PC-3 (cell line): ENCODE measurements at regions not wholly inside any gene's neighbourhood (a gene's known extent, or its start where the extent isn't known, plus 50 kb on each side); places are given as distances from the start of the nearest gene placed in this dataset.

Experiments used
- ATAC-seq: fragments of 200-7000 bp; cut with Tn5 transposase; 2 replicates; pipeline ENCODE4 v1.9.1; 2020; ENCODE audit warnings: mild to moderate bottlenecking, moderate library complexity
- BruUV-seq: library from RNA; stranded (reverse); fragments of 400-500 nt; replicated peaks from 2 replicates; lab custom pipeline; 2021; lab: Mats Ljungman, UMichigan
- CTCF ChIA-PET: fragments of 300-600 bp; sonication (Branson Sonifier 250); formaldehyde crosslinking; loops from one replicate; lab custom pipeline; 2022; ENCODE audit warnings: antibody characterized with exemption; lab: Charles Lee
- POLR2A ChIA-PET: fragments of 300-600 bp; sonication (Branson Sonifier 250); formaldehyde crosslinking; loops from one replicate; lab custom pipeline; 2022; ENCODE audit warnings: antibody characterized with exemption; ENCODE audit not compliant: unreplicated experiment; lab: Charles Lee
- DNase-seq: peaks from one replicate; pipeline ENCODE4 v3.0.0-alpha.2; 2015
- H2AFZ ChIP-seq: fragments of 300-600 bp; sonication (generic); 2 replicates; pipeline ENCODE4 v1.6.0; 2016; ENCODE audit warnings: antibody characterized with exemption, low read length
- H3F3A ChIP-seq: fragments of 300-600 bp; sonication (generic); one replicate; pipeline ENCODE4 v1.6.0; 2017; ENCODE audit warnings: antibody characterized with exemption, low read length, control low read depth, mild to moderate bottlenecking; ENCODE audit not compliant: unreplicated experiment
- H3K27ac ChIP-seq: fragments of 300-600 bp; sonication (generic); 2 replicates; pipeline ENCODE4 v1.5.1; 2016; ENCODE audit warnings: mild to moderate bottlenecking, low read length
- H3K27me3 ChIP-seq: fragments of 300-600 bp; sonication (generic); 2 replicates; pipeline ENCODE4 v1.6.1; 2016; ENCODE audit warnings: low read length, mixed read lengths
- H3K36me3 ChIP-seq: fragments of 300-600 bp; sonication (generic); 2 replicates; pipeline ENCODE4 v1.6.1; 2016; ENCODE audit warnings: low read depth, mixed run types, low read length, mixed read lengths
- H3K4me1 ChIP-seq: fragments of 300-600 bp; sonication (generic); 2 replicates; pipeline ENCODE4 v1.5.1; 2016; ENCODE audit warnings: low read length; ENCODE audit not compliant: insufficient read depth
- H3K4me2 ChIP-seq: fragments of 300-600 bp; sonication (generic); 2 replicates; pipeline ENCODE4 v1.6.0; 2016; ENCODE audit warnings: low read length
- H3K4me3 ChIP-seq: fragments of 300-600 bp; sonication (generic); 2 replicates; pipeline ENCODE4 v1.5.1; 2016; ENCODE audit warnings: mild to moderate bottlenecking, low read length, mixed read lengths
- H3K79me2 ChIP-seq: fragments of 300-600 bp; sonication (generic); 2 replicates; pipeline ENCODE4 v1.6.1; 2017; ENCODE audit warnings: low read length, mixed read lengths
- H3K9ac ChIP-seq: fragments of 300-600 bp; sonication (generic); 2 replicates; pipeline ENCODE4 v1.6.0; 2016; ENCODE audit warnings: mild to moderate bottlenecking, low read length
- H3K9me2 ChIP-seq: fragments of 300-600 bp; sonication (generic); replicated peaks from 2 replicates; pipeline ENCODE4 v1.6.1; 2016; ENCODE audit warnings: mixed run types, low read length, mixed read lengths
- H3K9me3 ChIP-seq: fragments of 300-600 bp; sonication (generic); 2 replicates; pipeline ENCODE4 v1.6.1; 2016; ENCODE audit warnings: low read length, mixed read lengths
- H4K20me1 ChIP-seq: fragments of 300-600 bp; sonication (generic); 2 replicates; pipeline ENCODE4 v1.6.1; 2016; ENCODE audit warnings: low read length, mixed read lengths
- CTCF ChIP-seq: fragments of 300-600 bp; sonication (generic); conservative IDR thresholded peaks from 2 replicates; pipeline ENCODE4 v1.5.1; 2017; ENCODE audit warnings: antibody characterized with exemption, low read depth, mild to moderate bottlenecking, low read length
- EZH2 ChIP-seq: fragments of 300-600 bp; sonication (generic); IDR thresholded peaks from one replicate; pipeline ENCODE4 v1.6.1; 2017; ENCODE audit warnings: antibody characterized with exemption, mild to moderate bottlenecking, low read length; ENCODE audit not compliant: unreplicated experiment
- EZH2phosphoT487 ChIP-seq: fragments of 300-600 bp; sonication (generic); IDR thresholded peaks from 2 replicates; pipeline ENCODE4 v1.6.1; 2018; ENCODE audit warnings: mild to moderate bottlenecking, antibody characterized with exemption, low read length, borderline replicate concordance
- intact Hi-C: fragments of 100-400 bp; cut with micrococcal nuclease; formaldehyde crosslinking; loops from 2 replicates; pipeline ENCODE4 v1.9.0; 2023

- no TSS peak for BruUV-seq
- no peaks in the 10 kb centered on the region for H3K79me2 ChIP-seq
- no peak for DNase-seq
- H3K27me3 ChIP-seq = no peaks in the 10 kb centered on the region
- no peaks in the 10 kb centered on the region for H3K36me3 ChIP-seq
- no peaks in the 10 kb centered on the region for H3F3A ChIP-seq
- no peaks in the 10 kb centered on the region for H3K9me2 ChIP-seq
- H3K4me2 ChIP-seq = no peak overlapping the region
- H3K27ac ChIP-seq = no peak overlapping the region
- no peaks in the 10 kb centered on the region for H4K20me1 ChIP-seq
- ChIA-PET CTCF (no interaction called here), POLR2A (interaction anchor here (0.7 kb wide), 1 partner anchor 27 kb away, joined by 5 read pairs; no protein-coding TSS in a partner anchor)
- no peaks in the 10 kb centered on the region for H3K9me3 ChIP-seq
- no peaks in the 10 kb centered on the region for H3K4me1 ChIP-seq
- no peak overlapping the region for H2AFZ ChIP-seq
- H3K4me3 ChIP-seq = no peak overlapping the region
- no peak for ATAC-seq
- intact Hi-C loops = no loop called here
- TF ChIP-seq CTCF (no peak), EZH2phosphoT487 (no peak), EZH2 (no peak)
- H3K9ac ChIP-seq = no peak overlapping the region
Observed at GRCh38 chr15:66985653-66986052, 79.7 kb upstream of the SMAD3 start.

DNA sequence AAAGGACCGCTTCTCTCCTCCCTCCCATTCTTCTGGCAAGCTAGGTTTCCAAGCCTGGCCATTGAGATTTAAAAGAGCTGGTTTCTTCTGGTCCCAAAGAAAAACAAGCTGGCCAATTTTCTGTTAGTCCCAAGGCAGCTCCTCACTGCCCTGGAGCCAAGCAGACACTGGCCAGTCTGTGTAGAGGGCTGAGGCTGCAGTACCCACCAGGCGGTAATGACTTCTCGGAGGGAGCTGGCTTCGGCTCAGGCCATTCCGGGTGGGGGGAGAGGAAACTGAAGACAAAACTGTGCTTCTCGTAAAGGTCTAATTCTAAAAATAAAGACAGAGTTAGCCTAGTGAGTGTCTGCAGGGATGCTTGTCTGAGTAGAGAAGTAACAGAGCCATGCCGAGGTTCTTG, 78.5 kb upstream of the SMAD3 start:
- Histone ChIP-seq H3K9ac (no peak overlapping the region), H3K9me2 (no peaks in the 10 kb centered on the region), H3K4me2 (no peak overlapping the region), H3K27ac (no peak overlapping the region), H4K20me1 (no peaks in the 10 kb centered on the region), H3F3A (no peaks in the 10 kb centered on the region), H3K4me1 (no peaks in the 10 kb centered on the region), H3K36me3 (no peaks in the 10 kb centered on the region), H3K79me2 (no peaks in the 10 kb centered on the region), H3K27me3 (no peaks in the 10 kb centered on the region), H3K9me3 (no peaks in the 10 kb centered on the region), H3K4me3 (no peak overlapping the region), H2AFZ (no peak overlapping the region)
- no TSS peak for BruUV-seq
- TF ChIP-seq EZH2phosphoT487 (no peak), EZH2 (no peak), CTCF (no peak)
- ChIA-PET POLR2A (no interaction called here), CTCF (no interaction called here)
- intact Hi-C loops = no loop called here
- no peak for DNase-seq
- ATAC-seq = no peak

GRCh38 chr15:66993090-66993489, 72.3 kb upstream of the SMAD3 start:
- Histone ChIP-seq H3K9me2 (no peaks in the 10 kb centered on the region), H3K4me1 (peaks cover 37% of the 10 kb centered on the region), H3K4me3 (no peak overlapping the region), H3K9me3 (no peaks in the 10 kb centered on the region), H4K20me1 (no peaks in the 10 kb centered on the region), H3K9ac (no peak overlapping the region), H3K27ac (no peak overlapping the region), H3K27me3 (no peaks in the 10 kb centered on the region), H3K79me2 (no peaks in the 10 kb centered on the region), H3K36me3 (no peaks in the 10 kb centered on the region), H3K4me2 (no peak overlapping the region), H3F3A (no peaks in the 10 kb centered on the region), H2AFZ (no peak overlapping the region)
- TF ChIP-seq EZH2phosphoT487 (no peak), CTCF (no peak), EZH2 (no peak)
- intact Hi-C loops = no loop called here
- ChIA-PET CTCF (no interaction called here), POLR2A (no interaction called here)
- DNase-seq (no peak), ATAC-seq (no peak)
- no TSS peak for BruUV-seq
